Activated CD8-positive, alpha-beta T cell treated with anti-CD3 and anti-CD28 coated beads, Interleukin-2, amount 10 ng/mL, durations not matched to agents 7 days and 5 days (primary cell): ENCODE measurements at regions not wholly inside any gene's neighbourhood (a gene's known extent, or its start where the extent isn't known, plus 50 kb on each side); places are given as distances from the start of the nearest gene placed in this dataset.

ENCODE experiments used
- ATAC-seq: fragments of 150-1000 bp; cut with Tn5 transposase; one replicate; pipeline ENCODE4 v1.10.0; 2021; ENCODE audit warnings: moderate library complexity
- CTCF ChIA-PET: fragments of 350-600 bp; sonication (Branson Sonifier 250); formaldehyde crosslinking; loops from one replicate; lab custom pipeline; 2021; ENCODE audit warnings: antibody characterized with exemption; lab: Charles Lee
- POLR2A ChIA-PET: fragments of 350-600 bp; sonication (Branson Sonifier 250); formaldehyde crosslinking; loops from one replicate; lab custom pipeline; 2021; ENCODE audit warnings: antibody characterized with exemption; lab: Charles Lee
- DNase-seq: peaks from one replicate; pipeline ENCODE4 v3.0.0-alpha.2; 2020
- H3K27ac Mint-ChIP-seq: one replicate; pipeline ENCODE4 v1.8.0; 2021; ENCODE audit warnings: mild to moderate bottlenecking, mixed read lengths
- H3K27me3 Mint-ChIP-seq: one replicate; pipeline ENCODE4 v1.8.0; 2021; ENCODE audit warnings: low read depth, mixed read lengths
- H3K36me3 Mint-ChIP-seq: one replicate; pipeline ENCODE4 v1.8.0; 2021; ENCODE audit warnings: low read depth, mixed read lengths
- H3K4me1 Mint-ChIP-seq: one replicate; pipeline ENCODE4 v1.8.0; 2021; ENCODE audit warnings: low read depth, mixed read lengths
- H3K4me3 Mint-ChIP-seq: one replicate; pipeline ENCODE4 v1.8.0; 2021; ENCODE audit warnings: mild to moderate bottlenecking, mixed read lengths
- H3K9me3 Mint-ChIP-seq: one replicate; pipeline ENCODE4 v1.8.0; 2022; ENCODE audit warnings: mixed read lengths; ENCODE audit not compliant: insufficient read depth

- ChIA-PET POLR2A (no interaction called here), CTCF (no interaction called here)
- no peaks in the 10 kb centered on the region for H3K36me3 Mint-ChIP-seq
- no peaks in the 10 kb centered on the region for H3K27me3 Mint-ChIP-seq
- no peaks in the 10 kb centered on the region for H3K4me1 Mint-ChIP-seq
- no peak overlapping the region for H3K27ac Mint-ChIP-seq
- H3K4me3 Mint-ChIP-seq: no peak overlapping the region
- ATAC-seq (no peak), DNase-seq (no peak)
- peaks cover 9% of the 10 kb centered on the region for H3K9me3 Mint-ChIP-seq
Observed at GRCh38 chr18:27824841-27825681, 351.9 kb downstream of the CDH2 start.

GRCh38 chr18:27824275-27824674 is 352.7 kb downstream of the CDH2 start:
- Mint-ChIP-seq H3K9me3 (peaks cover 9% of the 10 kb centered on the region), H3K27me3 (no peaks in the 10 kb centered on the region), H3K4me3 (no peak overlapping the region), H3K36me3 (no peaks in the 10 kb centered on the region), H3K4me1 (no peaks in the 10 kb centered on the region), H3K27ac (no peak overlapping the region)
- ATAC-seq: no peak
- no peak for DNase-seq
- ChIA-PET CTCF (no interaction called here), POLR2A (no interaction called here)

GRCh38 chr18:27823053-27823452 is 353.9 kb downstream of the CDH2 start:
- CTCF ChIA-PET: no interaction called here
- no peak for ATAC-seq
- Mint-ChIP-seq H3K4me1 (no peaks in the 10 kb centered on the region), H3K9me3 (peaks cover 14% of the 10 kb centered on the region), H3K27me3 (no peaks in the 10 kb centered on the region), H3K27ac (no peak overlapping the region), H3K36me3 (no peaks in the 10 kb centered on the region), H3K4me3 (no peak overlapping the region)
- POLR2A ChIA-PET: no interaction called here
- DNase-seq: no peak

GRCh38 chr18:27808683-27809082 is 368.2 kb downstream of the CDH2 start:
- Mint-ChIP-seq H3K27me3 (no peaks in the 10 kb centered on the region), H3K9me3 (no peaks in the 10 kb centered on the region), H3K27ac (no peak overlapping the region), H3K36me3 (no peaks in the 10 kb centered on the region), H3K4me3 (no peak overlapping the region), H3K4me1 (no peaks in the 10 kb centered on the region)
- ATAC-seq (no peak), DNase-seq (no peak)
- ChIA-PET POLR2A (no interaction called here), CTCF (no interaction called here)

- ATAC-seq: no peak
- DNase-seq: no peak
- H3K36me3 Mint-ChIP-seq: no peaks in the 10 kb centered on the region
- H3K27ac Mint-ChIP-seq: no peak overlapping the region
- H3K4me3 Mint-ChIP-seq: no peak overlapping the region
- H3K9me3 Mint-ChIP-seq: no peaks in the 10 kb centered on the region
- POLR2A ChIA-PET: no interaction called here
- CTCF ChIA-PET: no interaction called here
- H3K4me1 Mint-ChIP-seq: no peaks in the 10 kb centered on the region
- no peaks in the 10 kb centered on the region for H3K27me3 Mint-ChIP-seq
Observed at GRCh38 chr18:27803957-27804356, 373.0 kb downstream of the CDH2 start.

GRCh38 chr18:27797484-27797883 is 379.4 kb downstream of the CDH2 start:
- Mint-ChIP-seq H3K27ac (no peak overlapping the region), H3K27me3 (no peaks in the 10 kb centered on the region), H3K9me3 (peaks cover 3% of the 10 kb centered on the region), H3K36me3 (no peaks in the 10 kb centered on the region), H3K4me3 (no peak overlapping the region), H3K4me1 (no peaks in the 10 kb centered on the region)
- ATAC-seq (no peak), DNase-seq (no peak)
- ChIA-PET POLR2A (no interaction called here), CTCF (no interaction called here)

- peaks cover 3% of the 10 kb centered on the region for H3K9me3 Mint-ChIP-seq
- ATAC-seq (no peak), DNase-seq (no peak)
- H3K27me3 Mint-ChIP-seq: no peaks in the 10 kb centered on the region
- H3K4me3 Mint-ChIP-seq: no peak overlapping the region
- H3K27ac Mint-ChIP-seq: no peak overlapping the region
- H3K4me1 Mint-ChIP-seq: no peaks in the 10 kb centered on the region
- CTCF ChIA-PET: no interaction called here
- H3K36me3 Mint-ChIP-seq: no peaks in the 10 kb centered on the region
- POLR2A ChIA-PET: no interaction called here
Observed at GRCh38 chr18:27794181-27794926, 382.6 kb downstream of the CDH2 start.

- no peak overlapping the region for H3K27ac Mint-ChIP-seq
- H3K36me3 Mint-ChIP-seq: no peaks in the 10 kb centered on the region
- H3K4me1 Mint-ChIP-seq: no peaks in the 10 kb centered on the region
- CTCF ChIA-PET: no interaction called here
- H3K9me3 Mint-ChIP-seq: no peaks in the 10 kb centered on the region
- ATAC-seq (no peak), DNase-seq (no peak)
- no peak overlapping the region for H3K4me3 Mint-ChIP-seq
- POLR2A ChIA-PET: no interaction called here
- no peaks in the 10 kb centered on the region for H3K27me3 Mint-ChIP-seq
Observed at GRCh38 chr18:27793013-27793785, 383.7 kb downstream of the CDH2 start.

GRCh38 chr18:27789406-27789805 is 387.5 kb downstream of the CDH2 start:
- Mint-ChIP-seq H3K36me3 (no peaks in the 10 kb centered on the region), H3K4me3 (no peak overlapping the region), H3K4me1 (no peaks in the 10 kb centered on the region), H3K27ac (no peak overlapping the region), H3K27me3 (no peaks in the 10 kb centered on the region), H3K9me3 (peaks cover 4% of the 10 kb centered on the region)
- no peak for ATAC-seq
- DNase-seq: no peak
- CTCF ChIA-PET: no interaction called here
- POLR2A ChIA-PET: no interaction called here

- no peaks in the 10 kb centered on the region for H3K4me1 Mint-ChIP-seq
- no peaks in the 10 kb centered on the region for H3K27me3 Mint-ChIP-seq
- ChIA-PET CTCF (no interaction called here), POLR2A (no interaction called here)
- no peaks in the 10 kb centered on the region for H3K36me3 Mint-ChIP-seq
- DNase-seq (no peak), ATAC-seq (no peak)
- H3K4me3 Mint-ChIP-seq: no peak overlapping the region
- peaks cover 5% of the 10 kb centered on the region for H3K9me3 Mint-ChIP-seq
- H3K27ac Mint-ChIP-seq: no peak overlapping the region
Observed at GRCh38 chr18:27787547-27787946, 389.4 kb downstream of the CDH2 start.

- no peaks in the 10 kb centered on the region for H3K36me3 Mint-ChIP-seq
- peaks cover 5% of the 10 kb centered on the region for H3K9me3 Mint-ChIP-seq
- H3K27me3 Mint-ChIP-seq: no peaks in the 10 kb centered on the region
- POLR2A ChIA-PET: no interaction called here
- no peak for ATAC-seq
- H3K27ac Mint-ChIP-seq: no peak overlapping the region
- DNase-seq: no peak
- CTCF ChIA-PET: no interaction called here
- no peak overlapping the region for H3K4me3 Mint-ChIP-seq
- H3K4me1 Mint-ChIP-seq: no peaks in the 10 kb centered on the region
Observed at GRCh38 chr18:27785815-27786471, 391.0 kb downstream of the CDH2 start.
